H1 (cell line): ENCODE measurements at regions not wholly inside any gene's neighbourhood (a gene's known extent, or its start where the extent isn't known, plus 50 kb on each side); places are given as distances from the start of the nearest gene placed in this dataset.

Source experiments
- CHD1 ChIP-seq: IDR thresholded peaks from 2 replicates; pipeline ENCODE4 v1.6.1; 2012; ENCODE audit warnings: low read depth, low read length, improper control_type of control experiment
- KDM1A ChIP-seq: fragments of 200-600, 300-600 bp; sonication (generic); IDR thresholded peaks from 2 replicates; pipeline ENCODE4 v1.7.1; 2016; ENCODE audit warnings: mild to moderate bottlenecking, low read length, borderline replicate concordance
- MAFK ChIP-seq: IDR thresholded peaks from 2 replicates; pipeline ENCODE4 v1.6.1; 2012; ENCODE audit warnings: low read depth, mild to moderate bottlenecking, improper control_type of control experiment, low read length
- RBBP5 ChIP-seq: IDR thresholded peaks from 2 replicates; pipeline ENCODE4 v1.7.1; 2012; ENCODE audit warnings: low read depth, mild to moderate bottlenecking, inconsistent platforms, low read length, moderate library complexity, borderline replicate concordance
- SUZ12 ChIP-seq: fragments of 200-600 bp; sonication (generic); IDR thresholded peaks from 2 replicates; pipeline ENCODE4 v1.6.1; 2012; ENCODE audit warnings: mild to moderate bottlenecking, inconsistent platforms, low read length, moderate library complexity, mixed read lengths
- TF ChIP-seq, protein P1 (sequence below), 3 experiments: IDR thresholded peaks; 1 replicate in 2 of 3; 2 replicates in 1 of 3; pipeline versions ENCODE4 v1.5.1 to v1.6.1; 2011; ENCODE audit warnings: low read length in 3 of 3, mild to moderate bottlenecking in 3 of 3, inconsistent platforms in 2 of 3, low read depth in 1 of 3, moderate library complexity in 1 of 3; ENCODE audit not compliant: insufficient read depth in 1 of 3; ENCODE audit errors: control extremely low read depth in 1 of 3

DNA sequence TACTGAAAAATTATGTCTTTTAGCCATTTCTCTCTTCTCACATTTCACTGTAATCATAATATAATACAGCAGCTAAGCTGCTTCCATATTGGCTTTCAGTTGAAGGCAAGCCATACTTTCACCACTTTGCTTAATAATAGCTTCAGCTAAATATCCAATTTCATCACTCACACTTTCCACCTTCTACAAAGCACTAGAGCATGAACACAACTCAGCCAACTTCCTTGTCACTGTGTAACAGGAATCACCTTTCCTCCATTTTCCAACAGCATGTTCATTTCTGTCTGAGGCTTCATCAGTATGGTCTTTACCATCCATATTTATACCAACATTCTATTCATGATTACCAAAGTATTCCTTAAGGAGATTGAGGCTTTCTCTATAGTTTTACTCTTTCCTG is 219.8 kb upstream of the CTSO start (continued):
- TF ChIP-seq KDM1A (no peak), CHD1 (no peak), SUZ12 (no peak), RBBP5 (no peak), MAFK (no peak)
- TF ChIP-seq, protein P1, sequence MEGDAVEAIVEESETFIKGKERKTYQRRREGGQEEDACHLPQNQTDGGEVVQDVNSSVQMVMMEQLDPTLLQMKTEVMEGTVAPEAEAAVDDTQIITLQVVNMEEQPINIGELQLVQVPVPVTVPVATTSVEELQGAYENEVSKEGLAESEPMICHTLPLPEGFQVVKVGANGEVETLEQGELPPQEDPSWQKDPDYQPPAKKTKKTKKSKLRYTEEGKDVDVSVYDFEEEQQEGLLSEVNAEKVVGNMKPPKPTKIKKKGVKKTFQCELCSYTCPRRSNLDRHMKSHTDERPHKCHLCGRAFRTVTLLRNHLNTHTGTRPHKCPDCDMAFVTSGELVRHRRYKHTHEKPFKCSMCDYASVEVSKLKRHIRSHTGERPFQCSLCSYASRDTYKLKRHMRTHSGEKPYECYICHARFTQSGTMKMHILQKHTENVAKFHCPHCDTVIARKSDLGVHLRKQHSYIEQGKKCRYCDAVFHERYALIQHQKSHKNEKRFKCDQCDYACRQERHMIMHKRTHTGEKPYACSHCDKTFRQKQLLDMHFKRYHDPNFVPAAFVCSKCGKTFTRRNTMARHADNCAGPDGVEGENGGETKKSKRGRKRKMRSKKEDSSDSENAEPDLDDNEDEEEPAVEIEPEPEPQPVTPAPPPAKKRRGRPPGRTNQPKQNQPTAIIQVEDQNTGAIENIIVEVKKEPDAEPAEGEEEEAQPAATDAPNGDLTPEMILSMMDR (IDR thresholded peaks at IDR 0.05; ENCODE audit: control extremely low read depth in 1 of 3, insufficient read depth in 1 of 3, low read depth in 1 of 3, low read length in 3 of 3) = no peak
- TF ChIP-seq, all 59 proteins: peak for 0
